ENCODE measurements at regions not wholly inside any gene's neighbourhood (a gene's known extent, or its start where the extent isn't known, plus 50 kb on each side); places are given as distances from the start of the nearest gene placed in this dataset.
"Not testable (repeated sequence)": the region's sequence is repeated elsewhere in the genome, so short reads cannot be mapped to it uniquely, and the experiment has no call there.

DNA sequence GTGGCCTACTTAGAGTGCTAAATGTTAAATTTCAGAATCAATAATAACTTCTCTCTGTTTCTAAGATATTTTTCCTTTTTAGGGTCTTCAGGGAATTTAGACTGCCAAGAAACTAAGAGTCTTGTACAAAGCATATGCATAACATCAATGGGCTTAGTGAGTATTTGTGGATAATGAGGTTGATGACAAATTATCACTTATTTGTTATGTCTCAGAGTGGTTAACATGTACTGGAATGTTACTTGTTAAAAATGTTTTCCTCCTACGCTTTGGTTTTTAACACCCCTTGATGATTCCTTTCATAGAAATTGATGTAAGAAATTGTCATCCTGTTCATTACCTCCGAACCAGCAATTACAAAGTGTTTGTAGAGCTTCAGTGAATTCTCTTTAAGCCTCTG, 144.3 kb downstream of the MRPS30 start:
- no peak for ATAC-seq
- TF ChIP-seq RARB (CRISPR knock-in tag; IDR thresholded peaks at IDR 0.05) (no peak), ESRRG (CRISPR knock-in tag; IDR thresholded peaks at IDR 0.05) (no peak), ISL1 (CRISPR knock-in tag; IDR thresholded peaks at IDR 0.05) (no peak), TCF4 (CRISPR knock-in tag; IDR thresholded peaks at IDR 0.05; ENCODE audit: borderline replicate concordance) (no peak), BACH2 (CRISPR knock-in tag; IDR thresholded peaks at IDR 0.05; ENCODE audit: borderline replicate concordance) (no peak), ZC3H10 (CRISPR knock-in tag; IDR thresholded peaks at IDR 0.05) (no peak), ZNF565 (CRISPR knock-in tag; conservative IDR thresholded peaks at IDR 0.05; ENCODE audit: low read depth) (no peak), PPARA (CRISPR knock-in tag; IDR thresholded peaks at IDR 0.05; ENCODE audit: borderline replicate concordance) (no peak), ARNTL (CRISPR knock-in tag; IDR thresholded peaks at IDR 0.05; ENCODE audit: borderline replicate concordance, low read depth) (no peak), ZFP3 (CRISPR knock-in tag; IDR thresholded peaks at IDR 0.05) (no peak), CSDC2 (CRISPR knock-in tag; IDR thresholded peaks at IDR 0.05) (no peak), OSR1 (CRISPR knock-in tag; IDR thresholded peaks at IDR 0.05) (no peak)
- TF ChIP-seq, protein P1, sequence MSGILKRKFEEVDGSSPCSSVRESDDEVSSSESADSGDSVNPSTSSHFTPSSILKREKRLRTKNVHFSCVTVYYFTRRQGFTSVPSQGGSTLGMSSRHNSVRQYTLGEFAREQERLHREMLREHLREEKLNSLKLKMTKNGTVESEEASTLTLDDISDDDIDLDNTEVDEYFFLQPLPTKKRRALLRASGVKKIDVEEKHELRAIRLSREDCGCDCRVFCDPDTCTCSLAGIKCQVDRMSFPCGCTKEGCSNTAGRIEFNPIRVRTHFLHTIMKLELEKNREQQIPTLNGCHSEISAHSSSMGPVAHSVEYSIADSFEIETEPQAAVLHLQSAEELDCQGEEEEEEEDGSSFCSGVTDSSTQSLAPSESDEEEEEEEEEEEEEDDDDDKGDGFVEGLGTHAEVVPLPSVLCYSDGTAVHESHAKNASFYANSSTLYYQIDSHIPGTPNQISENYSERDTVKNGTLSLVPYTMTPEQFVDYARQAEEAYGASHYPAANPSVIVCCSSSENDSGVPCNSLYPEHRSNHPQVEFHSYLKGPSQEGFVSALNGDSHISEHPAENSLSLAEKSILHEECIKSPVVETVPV (CRISPR knock-in tag; IDR thresholded peaks at IDR 0.05): no peak
- TF ChIP-seq, protein P2, sequence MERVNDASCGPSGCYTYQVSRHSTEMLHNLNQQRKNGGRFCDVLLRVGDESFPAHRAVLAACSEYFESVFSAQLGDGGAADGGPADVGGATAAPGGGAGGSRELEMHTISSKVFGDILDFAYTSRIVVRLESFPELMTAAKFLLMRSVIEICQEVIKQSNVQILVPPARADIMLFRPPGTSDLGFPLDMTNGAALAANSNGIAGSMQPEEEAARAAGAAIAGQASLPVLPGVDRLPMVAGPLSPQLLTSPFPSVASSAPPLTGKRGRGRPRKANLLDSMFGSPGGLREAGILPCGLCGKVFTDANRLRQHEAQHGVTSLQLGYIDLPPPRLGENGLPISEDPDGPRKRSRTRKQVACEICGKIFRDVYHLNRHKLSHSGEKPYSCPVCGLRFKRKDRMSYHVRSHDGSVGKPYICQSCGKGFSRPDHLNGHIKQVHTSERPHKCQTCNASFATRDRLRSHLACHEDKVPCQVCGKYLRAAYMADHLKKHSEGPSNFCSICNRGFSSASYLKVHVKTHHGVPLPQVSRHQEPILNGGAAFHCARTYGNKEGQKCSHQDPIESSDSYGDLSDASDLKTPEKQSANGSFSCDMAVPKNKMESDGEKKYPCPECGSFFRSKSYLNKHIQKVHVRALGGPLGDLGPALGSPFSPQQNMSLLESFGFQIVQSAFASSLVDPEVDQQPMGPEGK (CRISPR knock-in tag; IDR thresholded peaks at IDR 0.05; ENCODE audit: borderline replicate concordance): no peak

DNA sequence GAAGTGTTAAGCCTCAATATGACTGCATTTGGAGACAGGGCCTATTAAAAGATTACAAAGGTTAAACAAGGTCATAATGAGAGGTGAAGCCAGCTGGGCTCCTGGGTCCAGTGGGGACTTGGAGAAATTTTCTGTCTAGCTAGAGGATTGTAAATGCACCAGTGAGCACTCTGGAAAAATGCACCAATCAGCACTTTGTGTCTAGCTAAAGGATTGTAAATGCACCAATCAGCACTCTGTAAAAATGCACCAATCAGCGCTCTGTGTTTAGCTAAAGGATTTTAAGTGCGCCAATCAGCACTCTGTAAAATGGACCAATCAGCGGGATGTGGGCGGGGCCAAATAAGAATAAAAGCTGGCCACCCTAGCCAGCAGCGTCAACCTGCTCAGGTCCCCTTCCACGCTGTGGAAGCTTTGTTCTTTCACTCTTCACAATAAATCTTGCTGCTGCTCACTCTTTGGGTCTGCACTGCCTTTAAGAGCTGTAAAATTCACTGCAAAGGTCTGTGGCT, 150.3 kb downstream of the MRPS30 start:
- not testable (repeated sequence) for ATAC-seq

DNA sequence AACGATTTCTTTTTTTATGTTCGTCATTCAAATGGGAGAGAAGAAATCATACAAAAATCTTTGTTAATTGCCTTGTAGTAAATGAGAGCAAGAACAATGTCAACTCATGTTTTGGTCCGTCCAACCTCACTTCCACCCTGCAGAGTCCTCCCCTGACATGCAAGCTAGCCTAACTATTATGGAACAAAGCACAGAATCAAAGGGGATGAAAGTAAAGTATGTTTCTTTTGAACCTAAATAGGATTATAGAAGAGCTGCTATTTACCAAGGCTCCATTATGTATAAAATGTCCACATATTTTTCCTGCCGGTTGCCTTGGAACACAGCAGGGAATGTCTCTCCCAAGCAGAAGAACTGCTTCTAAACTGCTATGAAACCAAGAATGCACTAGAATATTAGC, 161.1 kb downstream of the MRPS30 start:
- ATAC-seq: no peak
- TF ChIP-seq, protein P2 (CRISPR knock-in tag; IDR thresholded peaks at IDR 0.05; ENCODE audit: borderline replicate concordance): no peak
- TF ChIP-seq PPARA (CRISPR knock-in tag; IDR thresholded peaks at IDR 0.05; ENCODE audit: borderline replicate concordance) (no peak), ZFP3 (CRISPR knock-in tag; IDR thresholded peaks at IDR 0.05) (no peak), ZC3H10 (CRISPR knock-in tag; IDR thresholded peaks at IDR 0.05) (no peak), TCF4 (CRISPR knock-in tag; IDR thresholded peaks at IDR 0.05; ENCODE audit: borderline replicate concordance) (no peak), ISL1 (CRISPR knock-in tag; IDR thresholded peaks at IDR 0.05) (no peak), OSR1 (CRISPR knock-in tag; IDR thresholded peaks at IDR 0.05) (no peak), ESRRG (CRISPR knock-in tag; IDR thresholded peaks at IDR 0.05) (no peak), SNAI2 (CRISPR knock-in tag; IDR thresholded peaks at IDR 0.05) (no peak), RARB (CRISPR knock-in tag; IDR thresholded peaks at IDR 0.05) (no peak), ZFP30 (CRISPR knock-in tag; IDR thresholded peaks at IDR 0.05) (no peak), BACH2 (CRISPR knock-in tag; IDR thresholded peaks at IDR 0.05; ENCODE audit: borderline replicate concordance) (no peak), ARNTL (CRISPR knock-in tag; IDR thresholded peaks at IDR 0.05; ENCODE audit: borderline replicate concordance, low read depth) (no peak), GLIS3 (CRISPR knock-in tag; IDR thresholded peaks at IDR 0.05) (no peak), TOX (CRISPR knock-in tag; IDR thresholded peaks at IDR 0.05; ENCODE audit: borderline replicate concordance) (no peak), ZNF8 (CRISPR knock-in tag; IDR thresholded peaks at IDR 0.05) (no peak), ZNF70 (CRISPR knock-in tag; IDR thresholded peaks at IDR 0.05) (no peak)
- TF ChIP-seq, protein P3, sequence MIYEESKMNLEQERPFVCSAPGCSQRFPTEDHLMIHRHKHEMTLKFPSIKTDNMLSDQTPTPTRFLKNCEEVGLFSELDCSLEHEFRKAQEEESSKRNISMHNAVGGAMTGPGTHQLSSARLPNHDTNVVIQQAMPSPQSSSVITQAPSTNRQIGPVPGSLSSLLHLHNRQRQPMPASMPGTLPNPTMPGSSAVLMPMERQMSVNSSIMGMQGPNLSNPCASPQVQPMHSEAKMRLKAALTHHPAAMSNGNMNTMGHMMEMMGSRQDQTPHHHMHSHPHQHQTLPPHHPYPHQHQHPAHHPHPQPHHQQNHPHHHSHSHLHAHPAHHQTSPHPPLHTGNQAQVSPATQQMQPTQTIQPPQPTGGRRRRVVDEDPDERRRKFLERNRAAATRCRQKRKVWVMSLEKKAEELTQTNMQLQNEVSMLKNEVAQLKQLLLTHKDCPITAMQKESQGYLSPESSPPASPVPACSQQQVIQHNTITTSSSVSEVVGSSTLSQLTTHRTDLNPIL (CRISPR knock-in tag; IDR thresholded peaks at IDR 0.05; ENCODE audit: low read depth): no peak
- TF ChIP-seq, protein P1 (CRISPR knock-in tag; IDR thresholded peaks at IDR 0.05): no peak

DNA sequence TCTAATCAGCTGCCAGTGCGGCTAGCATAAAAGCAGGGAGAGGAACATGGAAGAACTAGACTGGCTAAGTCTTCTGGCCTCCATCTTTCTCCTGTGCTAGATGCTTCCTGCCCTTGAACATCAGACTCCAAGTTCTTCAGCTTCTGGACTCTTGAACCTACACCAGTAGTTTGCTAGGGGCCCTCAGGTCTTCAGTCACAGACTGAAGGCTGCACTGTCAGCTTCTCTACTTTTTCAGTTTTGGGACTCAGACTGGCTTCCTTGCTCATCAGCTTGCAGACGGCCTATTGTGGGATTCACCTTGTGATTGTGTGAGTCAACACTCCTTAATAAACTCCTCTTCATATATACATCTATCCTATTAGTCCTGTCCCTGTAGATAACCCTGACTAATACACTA, 162.2 kb downstream of the MRPS30 start:
- not testable (repeated sequence) for ATAC-seq

All from SK-N-SH treated with all-trans-retinoic acid at 6 μM for 48 hours (cell line).